Karpas-422 (cell line): ENCODE measurements at regions not wholly inside any gene's neighbourhood (a gene's known extent, or its start where the extent isn't known, plus 50 kb on each side); places are given as distances from the start of the nearest gene placed in this dataset.
"Not testable (repeated sequence)": the region's sequence is repeated elsewhere in the genome, so short reads cannot be mapped to it uniquely, and the experiment has no call there.

Experiments used
- DNase-seq: peaks from one replicate; pipeline ENCODE4 v3.0.0-alpha.2; 2015
- H2AFZ ChIP-seq: fragments of 200-600 bp; sonication (generic); 2 replicates; pipeline ENCODE4 v1.6.1; 2014; ENCODE audit warnings: antibody characterized with exemption, low read length, mixed read lengths
- H3K27ac ChIP-seq: fragments of 200-600 bp; sonication (generic); 2 replicates; pipeline ENCODE4 v1.5.1; 2014; ENCODE audit warnings: mild to moderate bottlenecking, low read length, moderate library complexity
- H3K27me3 ChIP-seq: fragments of 200-600 bp; sonication (generic); 2 replicates; pipeline ENCODE4 v1.6.1; 2014; ENCODE audit warnings: low read length, mixed read lengths
- H3K36me3 ChIP-seq: fragments of 200-600 bp; sonication (generic); 2 replicates; pipeline ENCODE4 v1.6.1; 2014; ENCODE audit warnings: low read length, mixed read lengths; ENCODE audit not compliant: insufficient read depth
- H3K4me1 ChIP-seq: fragments of 200-600 bp; sonication (generic); 2 replicates; pipeline ENCODE4 v1.6.1; 2014; ENCODE audit warnings: mild to moderate bottlenecking, low read length, mixed read lengths
- H3K4me2 ChIP-seq: fragments of 200-600 bp; sonication (generic); 2 replicates; pipeline ENCODE4 v1.6.1; 2014; ENCODE audit warnings: low read length, low read depth, mild to moderate bottlenecking; ENCODE audit not compliant: poor library complexity, severe bottlenecking
- H3K4me3 ChIP-seq: fragments of 200-600 bp; sonication (generic); 2 replicates; pipeline ENCODE4 v1.5.1; 2014; ENCODE audit warnings: mild to moderate bottlenecking, antibody characterized with exemption, low read length, mixed read lengths
- H3K79me2 ChIP-seq: fragments of 200-600 bp; sonication (generic); 2 replicates; pipeline ENCODE4 v1.6.1; 2014; ENCODE audit warnings: mild to moderate bottlenecking, low read length, mixed read lengths
- H3K9ac ChIP-seq: fragments of 200-600 bp; sonication (generic); 2 replicates; pipeline ENCODE4 v1.6.0; 2014; ENCODE audit warnings: low read length
- H3K9me2 ChIP-seq: fragments of 200-600 bp; sonication (generic), shearing (Covaris generic); replicated peaks from 2 replicates; pipeline ENCODE4 v1.6.0; 2014; ENCODE audit warnings: mild to moderate bottlenecking, low read length, moderate library complexity; ENCODE audit not compliant: insufficient read depth
- H3K9me3 ChIP-seq: fragments of 300-700, 200-600 bp; sonication (generic); 2 replicates; pipeline ENCODE4 v1.6.1; 2014; ENCODE audit warnings: low read length, mixed read lengths
- H4K20me1 ChIP-seq: fragments of 200-600 bp; sonication (generic); 2 replicates; pipeline ENCODE4 v1.6.1; 2014; ENCODE audit warnings: mild to moderate bottlenecking, antibody characterized with exemption, low read length, low read depth; ENCODE audit not compliant: insufficient read depth

DNA sequence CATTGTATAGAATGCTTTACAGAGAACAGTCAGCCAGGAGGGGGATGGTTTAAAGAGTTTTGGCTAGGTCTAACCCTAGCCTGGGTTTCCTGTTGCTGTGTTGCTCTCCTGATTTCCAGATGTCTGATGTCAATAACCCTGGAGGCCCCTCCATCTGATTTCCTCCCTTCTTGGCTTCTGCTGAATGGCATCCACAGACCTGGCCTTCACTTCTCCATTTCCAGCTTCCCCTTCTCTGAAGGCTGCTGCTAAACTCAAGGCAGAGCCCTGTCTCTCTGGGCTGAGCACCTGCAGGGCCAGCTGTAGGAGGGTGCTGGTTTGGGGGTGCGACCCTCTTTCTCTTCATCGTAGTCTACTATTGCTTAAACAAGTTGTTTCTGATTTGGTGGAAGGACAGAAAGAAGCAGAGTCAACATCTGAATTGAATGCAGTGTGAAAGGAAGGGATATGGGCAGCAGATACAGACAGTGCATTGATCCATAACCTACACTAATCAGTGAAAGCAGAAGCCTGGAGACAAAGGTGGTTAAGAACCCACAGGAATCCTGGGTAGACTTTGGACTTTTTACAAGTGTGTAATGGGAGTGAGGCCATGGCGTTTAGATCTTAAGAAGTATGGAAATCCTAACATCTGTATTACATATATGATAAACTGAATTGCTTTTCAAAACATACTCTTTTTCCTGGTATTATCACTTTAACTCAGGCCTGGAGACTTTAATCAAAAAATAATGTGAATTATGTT, 153.6 kb downstream of the HRH4 start:
- no peak overlapping the region for H3K9ac ChIP-seq
- H3K27ac ChIP-seq: no peak overlapping the region
- H3K36me3 ChIP-seq: no peaks in the 10 kb centered on the region
- no peak overlapping the region for H3K4me3 ChIP-seq
- no peaks in the 10 kb centered on the region for H3K27me3 ChIP-seq
- no peaks in the 10 kb centered on the region for H4K20me1 ChIP-seq
- no peak for DNase-seq
- no peaks in the 10 kb centered on the region for H3K79me2 ChIP-seq
- no peaks in the 10 kb centered on the region for H3K9me3 ChIP-seq
- H3K4me1 ChIP-seq: no peaks in the 10 kb centered on the region
- no peak overlapping the region for H3K4me2 ChIP-seq
- no peaks in the 10 kb centered on the region for H3K9me2 ChIP-seq
- no peak overlapping the region for H2AFZ ChIP-seq

DNA sequence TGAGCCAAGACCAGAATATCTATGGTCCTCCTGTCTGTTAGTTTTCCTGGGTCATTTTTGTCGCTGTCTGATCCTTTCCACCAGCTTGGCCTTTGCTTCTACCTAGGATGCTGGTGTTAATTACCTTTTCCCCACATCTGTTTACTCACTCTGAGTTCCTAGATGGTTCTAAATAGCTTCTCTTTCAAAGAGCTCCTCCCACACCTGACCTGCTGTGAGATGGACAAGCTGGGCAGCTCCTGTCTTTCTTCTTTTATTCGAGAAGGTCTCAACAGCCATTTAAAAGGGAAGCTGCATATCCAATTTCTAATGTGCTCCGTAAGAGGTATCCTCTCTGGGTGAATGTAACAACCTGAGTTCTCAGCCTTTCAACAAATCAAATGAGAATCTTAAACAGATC, 156.2 kb downstream of the HRH4 start:
- Histone ChIP-seq H3K4me2 (no peak overlapping the region), H3K4me1 (no peaks in the 10 kb centered on the region), H3K27me3 (no peaks in the 10 kb centered on the region), H3K9ac (no peak overlapping the region), H3K79me2 (no peaks in the 10 kb centered on the region), H3K36me3 (no peaks in the 10 kb centered on the region), H2AFZ (no peak overlapping the region), H3K9me2 (no peaks in the 10 kb centered on the region), H3K27ac (no peak overlapping the region), H3K4me3 (no peak overlapping the region), H4K20me1 (no peaks in the 10 kb centered on the region), H3K9me3 (no peaks in the 10 kb centered on the region)
- DNase-seq: no peak

- H3K4me3 ChIP-seq, DNase-seq, H2AFZ ChIP-seq, H3K9me3 ChIP-seq, H3K27ac ChIP-seq, H3K4me2 ChIP-seq, H3K36me3 ChIP-seq, H3K27me3 ChIP-seq, H3K9me2 ChIP-seq, H3K9ac ChIP-seq, H3K79me2 ChIP-seq, H4K20me1 ChIP-seq, H3K4me1 ChIP-seq: not testable (repeated sequence)
Measured at GRCh38 chr18:24624421-24624820, 164.0 kb downstream of the HRH4 start.

GRCh38 chr18:24627644-24628315, 167.3 kb downstream of the HRH4 start:
- DNase-seq: no peak
- Histone ChIP-seq H3K4me3 (no peak overlapping the region), H3K9me3 (no peaks in the 10 kb centered on the region)

DNA sequence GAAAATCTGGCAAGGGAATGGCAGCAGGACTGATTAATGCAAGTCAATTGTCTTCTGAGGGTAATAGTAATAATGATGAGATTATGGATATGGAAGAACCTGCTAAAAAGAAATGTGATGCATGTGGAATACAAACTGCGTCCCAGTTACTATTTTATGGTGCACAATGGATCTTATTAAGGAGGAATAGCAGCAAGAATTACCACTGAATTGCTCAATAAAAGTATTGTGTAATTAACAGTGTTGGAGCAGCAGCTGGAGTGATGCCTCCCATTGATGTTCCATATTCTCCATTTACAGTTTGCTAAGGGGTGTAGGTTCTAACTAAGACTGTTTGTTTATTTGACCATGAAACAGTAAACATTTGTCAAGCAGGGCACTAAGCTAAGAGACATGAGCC, 167.9 kb downstream of the HRH4 start:
- H3K79me2 ChIP-seq: no peaks in the 10 kb centered on the region
- H3K27me3 ChIP-seq: no peaks in the 10 kb centered on the region
- no peaks in the 10 kb centered on the region for H4K20me1 ChIP-seq
- H3K4me3 ChIP-seq: no peak overlapping the region
- no peak overlapping the region for H3K9ac ChIP-seq
- no peaks in the 10 kb centered on the region for H3K36me3 ChIP-seq
- no peak overlapping the region for H2AFZ ChIP-seq
- no peaks in the 10 kb centered on the region for H3K9me3 ChIP-seq
- no peak for DNase-seq
- no peak overlapping the region for H3K27ac ChIP-seq
- H3K9me2 ChIP-seq: no peaks in the 10 kb centered on the region
- no peak overlapping the region for H3K4me2 ChIP-seq
- no peaks in the 10 kb centered on the region for H3K4me1 ChIP-seq

More at GRCh38 chr18:24627644-24628315, 167.3 kb downstream of the HRH4 start:
- H3K27me3 ChIP-seq: no peaks in the 10 kb centered on the region
- no peaks in the 10 kb centered on the region for H3K4me1 ChIP-seq
- no peak overlapping the region for H3K4me2 ChIP-seq
- H3K9me2 ChIP-seq: no peaks in the 10 kb centered on the region
- no peaks in the 10 kb centered on the region for H3K79me2 ChIP-seq
- no peaks in the 10 kb centered on the region for H3K36me3 ChIP-seq
- no peaks in the 10 kb centered on the region for H4K20me1 ChIP-seq
- no peak overlapping the region for H2AFZ ChIP-seq
- H3K27ac ChIP-seq: no peak overlapping the region
- H3K9ac ChIP-seq: no peak overlapping the region

DNA sequence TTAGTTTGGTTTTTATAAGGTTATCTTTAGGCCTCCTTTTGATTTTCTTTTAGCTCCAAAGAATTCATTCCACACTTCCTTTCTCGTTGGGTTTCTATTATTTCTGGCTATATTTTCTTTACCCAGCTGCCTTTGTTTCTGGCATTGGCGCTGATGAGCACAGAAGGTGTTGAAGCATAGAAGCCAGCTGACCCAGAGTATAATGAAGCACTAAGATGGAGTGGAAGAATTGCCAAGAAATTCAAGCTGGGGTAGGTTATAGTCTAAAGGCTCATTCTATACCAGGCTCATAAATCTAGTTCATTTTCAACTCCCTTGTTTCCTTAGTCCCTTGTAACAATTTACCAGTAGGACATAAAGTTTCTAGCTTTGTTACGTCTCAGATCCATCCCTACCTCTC, 169.5 kb downstream of the HRH4 start:
- DNase-seq: no peak
- H3K9ac ChIP-seq: no peak overlapping the region
- no peaks in the 10 kb centered on the region for H3K4me1 ChIP-seq
- no peak overlapping the region for H3K4me3 ChIP-seq
- H3K79me2 ChIP-seq: no peaks in the 10 kb centered on the region
- H3K27ac ChIP-seq: no peak overlapping the region
- H3K9me2 ChIP-seq: no peaks in the 10 kb centered on the region
- H3K27me3 ChIP-seq: no peaks in the 10 kb centered on the region
- H3K9me3 ChIP-seq: no peaks in the 10 kb centered on the region
- no peak overlapping the region for H2AFZ ChIP-seq
- H3K4me2 ChIP-seq: no peak overlapping the region
- no peaks in the 10 kb centered on the region for H4K20me1 ChIP-seq
- no peaks in the 10 kb centered on the region for H3K36me3 ChIP-seq

- H3K9ac ChIP-seq: no peak overlapping the region
- H3K36me3 ChIP-seq: no peaks in the 10 kb centered on the region
- H3K27me3 ChIP-seq: no peaks in the 10 kb centered on the region
- no peak overlapping the region for H3K4me2 ChIP-seq
- no peaks in the 10 kb centered on the region for H3K4me1 ChIP-seq
- no peaks in the 10 kb centered on the region for H3K79me2 ChIP-seq
- H3K9me3 ChIP-seq: no peaks in the 10 kb centered on the region
- no peak for DNase-seq
- H3K27ac ChIP-seq: no peak overlapping the region
- H4K20me1 ChIP-seq: no peaks in the 10 kb centered on the region
- H2AFZ ChIP-seq: no peak overlapping the region
- H3K9me2 ChIP-seq: no peaks in the 10 kb centered on the region
- H3K4me3 ChIP-seq: no peak overlapping the region
Measured at GRCh38 chr18:24630346-24630880, 170.0 kb downstream of the HRH4 start.

- Histone ChIP-seq H3K4me1 (no peaks in the 10 kb centered on the region), H3K4me2 (no peak overlapping the region), H3K36me3 (no peaks in the 10 kb centered on the region), H3K4me3 (no peak overlapping the region), H3K27me3 (no peaks in the 10 kb centered on the region), H3K9me2 (no peaks in the 10 kb centered on the region), H3K79me2 (no peaks in the 10 kb centered on the region), H2AFZ (no peak overlapping the region), H3K9ac (no peak overlapping the region), H3K27ac (no peak overlapping the region), H4K20me1 (no peaks in the 10 kb centered on the region), H3K9me3 (no peaks in the 10 kb centered on the region)
- no peak for DNase-seq
Measured at GRCh38 chr18:24631243-24632025, 171.0 kb downstream of the HRH4 start.
